EL (cell line): ENCODE measurements at regions not wholly inside any gene's neighbourhood (a gene's known extent, or its start where the extent isn't known, plus 50 kb on each side); places are given as distances from the start of the nearest gene placed in this dataset.
"Not testable (repeated sequence)": the region's sequence is repeated elsewhere in the genome, so short reads cannot be mapped to it uniquely, and the experiment has no call there.

Experiments
- DNase-seq: peaks from one replicate; pipeline ENCODE4 v3.0.0-alpha.2; 2016

- DNase-seq = no peak
These were observed 130.0 kb upstream of the ZNF648 start for GRCh38 chr1:182191381-182192115.

- DNase-seq = no peak
These were observed 128.1 kb upstream of the ZNF648 start for GRCh38 chr1:182189535-182190066.

GRCh38 chr1:182186757-182187146 is 125.2 kb upstream of the ZNF648 start:
- DNase-seq = no peak

- DNase-seq = peak; percentile 80
These were observed 124.6 kb upstream of the ZNF648 start for GRCh38 chr1:182185842-182186756.

GRCh38 chr1:182185136-182185535 is 123.6 kb upstream of the ZNF648 start:
- DNase-seq = no peak

GRCh38 chr1:182183606-182184005 is 122.1 kb upstream of the ZNF648 start:
- DNase-seq = no peak

GRCh38 chr1:182182311-182182710 is 120.8 kb upstream of the ZNF648 start:
- no peak for DNase-seq

- no peak for DNase-seq
These were observed 119.7 kb upstream of the ZNF648 start for GRCh38 chr1:182181167-182181572.

GRCh38 chr1:182175361-182175931 is 113.9 kb upstream of the ZNF648 start:
- DNase-seq = no peak

GRCh38 chr1:182174513-182174855 is 113.0 kb upstream of the ZNF648 start:
- no peak for DNase-seq

- no peak for DNase-seq
These were observed 112.4 kb upstream of the ZNF648 start for GRCh38 chr1:182173808-182174512.

- no peak for DNase-seq
These were observed 111.2 kb upstream of the ZNF648 start for GRCh38 chr1:182172699-182173098.

GRCh38 chr1:182170891-182171461 is 109.5 kb upstream of the ZNF648 start:
- no peak for DNase-seq

GRCh38 chr1:182169203-182169602 is 107.7 kb upstream of the ZNF648 start:
- no peak for DNase-seq

- DNase-seq = no peak
These were observed 105.2 kb upstream of the ZNF648 start for GRCh38 chr1:182166750-182167149.

GRCh38 chr1:182166321-182166720 is 104.8 kb upstream of the ZNF648 start:
- DNase-seq = no peak

- DNase-seq = no peak
These were observed 102.8 kb upstream of the ZNF648 start for GRCh38 chr1:182164273-182164672.

GRCh38 chr1:182163821-182164223 is 102.3 kb upstream of the ZNF648 start:
- DNase-seq = no peak

- DNase-seq = no peak
These were observed 97.9 kb upstream of the ZNF648 start for GRCh38 chr1:182159443-182159842.

GRCh38 chr1:182157187-182157586 is 95.7 kb upstream of the ZNF648 start:
- no peak for DNase-seq

GRCh38 chr1:182154425-182154824 is 92.9 kb upstream of the ZNF648 start:
- not testable (repeated sequence) for DNase-seq

- peak; percentile 13 for DNase-seq
These were observed 88.0 kb upstream of the ZNF648 start for GRCh38 chr1:182149411-182149965.
